ENCODE measurements at regions not wholly inside any gene's neighbourhood (a gene's known extent, or its start where the extent isn't known, plus 50 kb on each side); places are given as distances from the start of the nearest gene placed in this dataset.

GRCh38 chrX:115493015-115493414, 68.0 kb upstream of the PLS3 start:
- Mint-ChIP-seq H3K27ac (no peak overlapping the region), H3K4me3 (no peak overlapping the region), H3K27me3 (ENCODE audit: insufficient read depth) (peaks cover 4% of the 10 kb centered on the region; the same call in 1 of the 2 replicates), H3K36me3 (ENCODE audit: low read depth) (no peaks in the 10 kb centered on the region), H3K4me1 (ENCODE audit: low read depth) (peaks cover 15% of the 10 kb centered on the region), H3K9me3 (no peaks in the 10 kb centered on the region)
- no peak for TF ChIP-seq CTCF (IDR thresholded peaks at IDR 0.05)
- DNase-seq = no peak

- Mint-ChIP-seq H3K4me3 (no peak overlapping the region), H3K4me1 (ENCODE audit: low read depth) (peaks cover 18% of the 10 kb centered on the region), H3K36me3 (ENCODE audit: low read depth) (no peaks in the 10 kb centered on the region), H3K9me3 (no peaks in the 10 kb centered on the region), H3K27ac (no peak overlapping the region), H3K27me3 (ENCODE audit: insufficient read depth) (0 out of 2 replicates have a peak, but pooled peaks cover 2% of the 10 kb centered on the region)
- DNase-seq = no peak
- TF ChIP-seq CTCF (IDR thresholded peaks at IDR 0.05) = no peak
These were observed 66.8 kb upstream of the PLS3 start for GRCh38 chrX:115494161-115494560.

GRCh38 chrX:115499112-115499805, 61.7 kb upstream of the PLS3 start:
- TF ChIP-seq CTCF (IDR thresholded peaks at IDR 0.05) = no peak
- Mint-ChIP-seq H3K9me3 (no peaks in the 10 kb centered on the region), H3K27me3 (ENCODE audit: insufficient read depth) (peaks cover 1% of the 10 kb centered on the region; the same call in 1 of the 2 replicates), H3K4me3 (peak overlapping the region; percentile 67), H3K27ac (no peak overlapping the region), H3K4me1 (ENCODE audit: low read depth) (peaks cover 20% of the 10 kb centered on the region), H3K36me3 (ENCODE audit: low read depth) (no peaks in the 10 kb centered on the region)
- no peak for DNase-seq

GRCh38 chrX:115503099-115503498, 57.9 kb upstream of the PLS3 start:
- Mint-ChIP-seq H3K36me3 (ENCODE audit: low read depth) (no peaks in the 10 kb centered on the region), H3K27ac (no peak overlapping the region), H3K4me1 (ENCODE audit: low read depth) (peaks cover 17% of the 10 kb centered on the region; the same call in 1 of the 2 replicates), H3K9me3 (no peaks in the 10 kb centered on the region), H3K4me3 (no peak overlapping the region), H3K27me3 (ENCODE audit: insufficient read depth) (peaks cover 1% of the 10 kb centered on the region; the same call in 1 of the 2 replicates)
- TF ChIP-seq CTCF (IDR thresholded peaks at IDR 0.05) = no peak
- no peak for DNase-seq

- peaks cover 1% of the 10 kb centered on the region; the same call in 1 of the 2 replicates for H3K27me3 Mint-ChIP-seq (ENCODE audit: insufficient read depth)
- peaks cover 13% of the 10 kb centered on the region; the same call in 1 of the 2 replicates for H3K4me1 Mint-ChIP-seq (ENCODE audit: low read depth)
- no peak for DNase-seq
- peaks cover 3% of the 10 kb centered on the region for H3K9me3 Mint-ChIP-seq
- no peak for TF ChIP-seq CTCF (IDR thresholded peaks at IDR 0.05)
- H3K4me3 Mint-ChIP-seq = no peak overlapping the region
- H3K27ac Mint-ChIP-seq = no peak overlapping the region
- no peaks in the 10 kb centered on the region for H3K36me3 Mint-ChIP-seq (ENCODE audit: low read depth)
These were observed 56.8 kb upstream of the PLS3 start for GRCh38 chrX:115504167-115504566.

Measured in HFFc6 (cell line).